T1000 (cell line): ENCODE measurements at regions not wholly inside any gene's neighbourhood (a gene's known extent, or its start where the extent isn't known, plus 50 kb on each side); places are given as distances from the start of the nearest gene placed in this dataset.

ENCODE experiments used
- DNase-seq: peaks from one replicate; lab custom pipeline; 2025; ENCODE audit warnings: mixed read lengths; lab: John Stamatoyannopoulos, UW

DNA sequence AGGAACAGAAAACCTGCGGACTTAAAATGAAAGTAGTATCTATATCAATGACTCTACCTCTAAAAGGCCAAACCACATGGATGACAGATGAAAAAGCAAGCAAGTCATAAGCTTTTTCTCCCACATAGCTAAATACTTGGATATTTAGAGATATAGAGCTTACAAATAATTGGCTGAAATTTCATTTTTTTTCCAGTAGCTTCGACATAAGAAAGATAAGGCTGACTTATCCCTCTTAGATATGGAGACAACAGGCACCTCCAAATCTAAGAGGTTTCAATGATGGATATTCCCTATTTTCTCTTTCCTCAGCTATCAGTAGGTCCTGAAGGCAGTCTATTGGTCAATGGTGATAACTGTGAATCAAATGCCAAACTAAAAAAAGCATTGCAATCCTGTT is 460.3 kb downstream of the MEIS1 start:
- DNase-seq, result no peak

GRCh38 chr2:66896131-66896530 is 461.2 kb downstream of the MEIS1 start:
- DNase-seq, result no peak

GRCh38 chr2:66897181-66897580 is 462.3 kb downstream of the MEIS1 start:
- DNase-seq, result no peak

- no peak for DNase-seq
Measured at GRCh38 chr2:66897691-66898150, 462.8 kb downstream of the MEIS1 start.

GRCh38 chr2:66899109-66899508 is 464.2 kb downstream of the MEIS1 start:
- DNase-seq, result no peak

DNA sequence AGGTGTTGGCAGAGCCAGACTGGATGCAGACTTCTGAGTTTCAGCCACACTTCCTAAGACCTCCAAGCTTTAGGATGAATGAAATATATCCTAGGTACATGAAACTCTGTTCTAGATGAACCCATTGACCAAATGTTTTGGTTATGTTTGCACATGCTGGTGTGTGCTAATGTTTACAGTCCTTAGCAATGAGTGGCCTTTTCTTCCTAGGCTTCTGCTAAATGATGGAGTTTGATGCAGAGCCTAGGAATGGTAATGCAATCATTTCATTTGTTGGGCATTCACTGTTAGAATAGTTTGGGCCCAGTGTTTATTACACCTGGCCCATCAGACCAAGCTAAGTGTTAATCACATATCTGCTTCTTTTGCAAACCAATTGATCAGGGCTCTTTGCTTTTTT is 464.7 kb downstream of the MEIS1 start:
- no peak for DNase-seq

DNA sequence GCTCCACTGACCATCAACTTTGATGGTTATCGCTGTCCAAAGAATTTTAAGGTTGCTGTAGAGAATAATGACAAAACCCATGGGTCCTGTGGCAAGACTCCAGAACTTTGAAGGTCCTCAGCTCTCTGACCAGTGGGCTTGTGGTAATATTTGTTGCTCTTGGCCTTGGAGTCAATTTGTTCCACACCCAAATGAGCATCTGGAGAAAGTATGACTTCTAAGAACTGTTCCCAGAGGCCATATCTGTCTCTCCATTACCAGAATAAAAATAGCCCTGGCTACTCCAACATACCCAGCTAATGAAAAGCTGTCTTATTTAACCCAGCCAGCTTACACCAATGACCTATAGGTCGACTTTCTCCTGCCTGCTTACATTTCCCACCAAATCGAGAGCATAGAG is 466.4 kb downstream of the MEIS1 start:
- no peak for DNase-seq

DNA sequence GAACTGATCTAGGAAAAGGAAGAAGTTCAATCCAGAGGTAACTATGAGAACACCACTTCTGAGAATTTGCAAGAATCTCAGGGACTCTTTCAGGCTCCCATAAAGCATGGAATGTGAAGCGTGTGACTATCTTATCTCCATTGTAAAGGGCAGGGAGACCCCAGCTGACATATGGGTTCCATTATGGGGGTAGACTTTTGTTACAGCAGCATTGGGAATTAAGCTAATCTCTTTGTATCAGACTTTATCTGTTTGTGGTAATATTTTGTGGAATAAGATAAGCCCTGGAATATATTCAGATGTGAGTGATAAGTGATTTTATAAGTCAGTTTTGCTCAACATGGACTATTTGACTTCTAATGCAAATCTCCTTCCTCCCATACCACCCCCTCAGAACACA is 468.3 kb downstream of the MEIS1 start:
- no peak for DNase-seq

DNA sequence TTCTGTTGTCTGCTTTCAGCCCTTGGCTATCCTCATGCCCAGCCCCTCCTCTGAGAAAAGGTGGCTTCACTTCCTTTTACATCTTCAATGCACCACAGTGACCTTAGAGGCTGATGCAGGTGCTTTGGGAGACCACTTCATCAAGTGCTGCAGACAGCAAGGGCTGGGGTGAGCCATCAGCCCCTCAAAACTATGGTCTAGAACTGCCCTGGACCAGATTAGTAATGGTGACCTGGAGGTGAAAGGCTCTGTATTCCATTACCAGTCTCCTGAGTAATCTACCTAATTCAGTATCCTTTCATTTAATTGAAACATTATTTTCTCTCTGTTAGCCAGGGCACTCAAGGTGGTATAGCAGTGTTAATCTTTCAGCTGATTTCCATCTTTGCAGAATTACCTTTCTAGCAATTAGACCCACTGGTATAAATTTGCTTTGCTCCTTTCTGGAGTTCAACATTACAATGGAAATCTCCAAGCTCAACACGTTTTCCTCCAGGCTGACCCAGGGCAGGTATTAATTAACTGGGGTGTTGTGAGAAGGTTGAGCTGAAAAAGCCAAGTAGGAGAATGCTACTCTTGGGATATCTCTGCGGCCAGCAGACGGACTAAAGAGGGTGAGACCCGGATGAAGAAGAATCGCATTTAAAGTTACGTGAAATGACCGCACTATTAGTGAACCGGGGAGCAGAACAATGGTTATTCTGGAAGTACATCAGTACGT is 469.0 kb downstream of the MEIS1 start:
- DNase-seq, result no peak

DNA sequence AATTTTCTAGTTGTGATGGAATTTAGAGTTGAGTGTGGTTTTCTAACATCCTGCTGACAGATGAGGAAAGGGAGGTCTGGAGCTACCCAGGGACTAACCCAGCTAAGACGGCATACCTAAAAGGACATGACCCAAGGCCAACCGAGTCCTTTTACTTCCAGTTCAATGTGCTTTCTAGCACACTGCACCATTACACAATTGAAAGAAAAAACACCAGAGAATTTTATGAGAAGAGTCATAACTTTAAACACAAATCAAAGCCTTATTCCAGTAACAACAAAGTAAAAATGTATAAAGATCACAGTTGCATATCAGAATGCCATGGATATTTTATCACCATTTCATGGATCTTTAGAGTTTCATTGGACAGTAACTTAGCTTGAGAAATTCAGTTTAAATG is 480.3 kb downstream of the MEIS1 start:
- no peak for DNase-seq

- no peak for DNase-seq
Measured at GRCh38 chr2:66919286-66919685, 477.8 kb upstream of the ETAA1 start.

- DNase-seq, result no peak
Measured at GRCh38 chr2:66920415-66920814, 476.7 kb upstream of the ETAA1 start.

DNA sequence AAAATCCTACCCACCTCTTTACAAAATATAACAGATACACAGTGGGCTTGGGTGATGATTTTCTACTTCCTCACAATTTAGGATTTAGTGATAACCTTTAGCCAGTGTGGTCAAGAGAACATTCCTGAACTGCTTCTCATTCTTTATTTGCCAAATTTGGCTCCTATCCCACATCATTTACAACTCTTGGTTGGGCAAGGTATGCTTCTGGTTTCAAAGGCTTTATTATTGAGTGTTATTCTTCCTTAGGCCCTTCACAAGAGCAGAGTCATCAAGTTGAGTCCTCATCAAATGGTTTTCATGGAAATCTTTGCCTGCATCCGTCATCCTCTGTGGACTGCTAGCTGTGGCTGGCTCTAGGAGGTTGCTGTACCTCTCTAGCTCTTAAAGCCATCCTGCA is 472.0 kb upstream of the ETAA1 start:
- peak; percentile 16 for DNase-seq

- no peak for DNase-seq
Measured at GRCh38 chr2:66926594-66927112, 470.5 kb upstream of the ETAA1 start.

GRCh38 chr2:66929632-66930338 is 467.3 kb upstream of the ETAA1 start:
- DNase-seq, result no peak

DNA sequence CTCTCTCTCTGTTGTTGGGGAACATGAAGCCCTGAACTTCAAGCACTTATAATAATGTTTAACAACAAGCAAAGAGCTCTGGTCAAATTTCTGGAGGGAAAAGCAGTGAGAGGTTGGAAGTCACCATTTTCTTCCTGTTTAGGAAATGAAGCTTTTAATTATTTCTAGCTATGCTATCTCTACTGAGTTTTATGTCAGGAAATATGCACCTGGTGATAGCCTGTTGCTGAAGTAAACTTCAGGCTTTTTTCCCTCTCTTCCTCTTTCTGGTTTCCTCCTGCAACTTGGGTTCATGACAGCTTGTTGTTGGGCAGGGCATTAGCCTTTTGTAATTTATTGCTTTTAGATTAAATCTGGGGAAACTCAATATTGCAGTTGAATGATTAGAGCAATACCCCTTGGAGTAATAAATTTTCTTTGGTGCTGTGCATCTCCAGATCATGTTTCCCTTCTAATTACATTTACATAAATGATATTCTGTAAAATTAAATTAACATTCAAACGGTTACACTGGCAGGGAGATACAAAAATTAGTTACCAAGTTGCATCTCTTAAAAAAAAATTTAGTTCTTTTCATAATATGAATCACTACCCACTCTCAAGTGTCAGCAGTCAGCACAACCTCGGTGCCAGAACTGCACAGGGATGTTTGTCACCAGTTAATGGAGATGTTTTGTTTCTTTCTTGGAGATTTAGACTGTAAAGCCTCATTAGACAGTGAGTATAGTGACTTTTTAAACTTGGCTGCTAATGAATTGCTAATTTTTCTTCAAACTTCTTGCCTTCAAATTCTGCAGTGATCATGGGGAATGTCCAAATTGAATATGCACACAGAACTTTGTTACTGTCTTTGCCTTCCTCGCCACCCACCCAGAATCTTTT is 466.6 kb upstream of the ETAA1 start:
- no peak for DNase-seq

DNA sequence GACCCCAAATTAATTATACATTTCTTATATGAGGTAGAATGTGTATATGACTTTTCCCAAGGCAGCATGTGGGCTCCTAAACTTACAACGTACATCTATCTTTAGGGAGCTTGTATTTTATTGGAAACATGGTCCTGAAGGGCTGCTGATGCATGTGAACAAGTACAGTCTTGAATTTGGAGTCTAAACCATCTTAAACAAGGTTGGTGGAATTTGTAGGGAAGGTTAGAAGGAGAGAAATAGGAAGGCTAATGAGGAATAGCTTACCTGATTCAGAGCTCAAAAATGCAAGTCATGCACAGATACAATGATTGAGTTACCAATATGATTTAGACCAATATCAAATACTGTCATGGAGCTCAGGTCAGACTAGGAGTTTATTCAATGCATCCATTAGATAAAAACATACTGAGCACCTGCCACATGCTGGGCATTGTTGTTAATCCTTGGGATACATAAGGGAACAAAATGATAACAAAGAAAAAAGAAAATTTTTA is 458.6 kb upstream of the ETAA1 start:
- no peak for DNase-seq

DNA sequence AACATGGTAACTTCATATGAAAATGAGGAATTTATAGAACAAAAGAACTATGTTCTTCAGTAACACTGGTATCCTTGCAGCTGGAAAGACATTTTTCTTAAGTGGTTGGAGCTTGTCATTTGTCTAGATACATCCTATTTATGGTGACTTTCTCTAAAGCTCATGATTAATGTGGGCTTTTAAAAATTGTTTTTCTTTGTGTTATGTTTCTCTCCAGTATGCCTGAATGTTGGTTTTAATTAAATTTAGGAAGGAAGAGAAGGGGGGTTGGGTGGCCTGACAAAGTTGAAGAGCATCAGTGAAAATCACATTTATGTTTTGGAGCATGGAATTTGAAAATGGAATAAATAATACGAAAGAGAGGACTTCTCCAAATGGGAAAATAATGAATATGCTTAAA is 457.1 kb upstream of the ETAA1 start:
- no peak for DNase-seq

GRCh38 chr2:66948234-66948633 is 448.9 kb upstream of the ETAA1 start:
- DNase-seq, result no peak

GRCh38 chr2:66957198-66957597 is 439.9 kb upstream of the ETAA1 start:
- no peak for DNase-seq

- DNase-seq, result no peak
Measured at GRCh38 chr2:66957677-66958076, 439.5 kb upstream of the ETAA1 start.

GRCh38 chr2:66960161-66960560 is 437.0 kb upstream of the ETAA1 start:
- no peak for DNase-seq
